Activated CD8-positive, alpha-beta memory T cell treated with anti-CD3 and anti-CD28 coated beads for 36 hours (primary cell): ENCODE measurements at regions not wholly inside any gene's neighbourhood (a gene's known extent, or its start where the extent isn't known, plus 50 kb on each side); places are given as distances from the start of the nearest gene placed in this dataset.

Experiments
- CTCF ChIA-PET: fragments of 350-600 bp; sonication (Branson Sonifier 250); formaldehyde crosslinking; loops from one replicate; lab custom pipeline; 2021; ENCODE audit warnings: antibody characterized with exemption; lab: Charles Lee
- POLR2A ChIA-PET: fragments of 350-600 bp; sonication (Branson Sonifier 250); formaldehyde crosslinking; loops from one replicate; lab custom pipeline; 2021; ENCODE audit warnings: antibody characterized with exemption; lab: Charles Lee

DNA sequence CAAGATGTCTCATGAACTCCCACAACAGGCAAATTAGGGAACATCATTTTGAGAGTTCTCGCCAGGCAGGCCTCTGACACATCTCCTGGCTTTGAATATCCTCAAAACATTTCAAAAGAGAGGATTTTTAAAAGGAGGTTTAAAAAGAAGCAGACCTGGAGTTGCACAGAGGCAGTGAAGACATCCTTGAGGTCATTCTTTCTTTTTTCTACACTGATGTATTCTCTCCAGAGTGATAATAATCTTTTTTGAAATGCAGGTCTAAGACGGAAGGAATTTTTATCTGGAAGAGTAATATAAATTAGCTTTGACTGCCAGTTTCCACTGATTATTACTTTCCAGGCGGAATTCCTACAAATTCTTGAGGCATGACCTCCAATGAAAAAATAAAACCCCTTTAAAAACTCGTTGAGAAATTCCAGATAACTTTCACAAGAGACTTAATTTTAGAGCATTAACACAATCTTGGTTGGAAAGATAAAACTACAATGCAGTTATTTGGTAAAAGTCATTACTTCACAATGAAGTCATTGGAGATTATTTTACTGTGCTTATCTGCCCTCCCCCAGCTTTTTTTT is 125.0 kb downstream of the LYPLAL1 start:
- CTCF ChIA-PET: no interaction called here
- POLR2A ChIA-PET: no interaction called here

DNA sequence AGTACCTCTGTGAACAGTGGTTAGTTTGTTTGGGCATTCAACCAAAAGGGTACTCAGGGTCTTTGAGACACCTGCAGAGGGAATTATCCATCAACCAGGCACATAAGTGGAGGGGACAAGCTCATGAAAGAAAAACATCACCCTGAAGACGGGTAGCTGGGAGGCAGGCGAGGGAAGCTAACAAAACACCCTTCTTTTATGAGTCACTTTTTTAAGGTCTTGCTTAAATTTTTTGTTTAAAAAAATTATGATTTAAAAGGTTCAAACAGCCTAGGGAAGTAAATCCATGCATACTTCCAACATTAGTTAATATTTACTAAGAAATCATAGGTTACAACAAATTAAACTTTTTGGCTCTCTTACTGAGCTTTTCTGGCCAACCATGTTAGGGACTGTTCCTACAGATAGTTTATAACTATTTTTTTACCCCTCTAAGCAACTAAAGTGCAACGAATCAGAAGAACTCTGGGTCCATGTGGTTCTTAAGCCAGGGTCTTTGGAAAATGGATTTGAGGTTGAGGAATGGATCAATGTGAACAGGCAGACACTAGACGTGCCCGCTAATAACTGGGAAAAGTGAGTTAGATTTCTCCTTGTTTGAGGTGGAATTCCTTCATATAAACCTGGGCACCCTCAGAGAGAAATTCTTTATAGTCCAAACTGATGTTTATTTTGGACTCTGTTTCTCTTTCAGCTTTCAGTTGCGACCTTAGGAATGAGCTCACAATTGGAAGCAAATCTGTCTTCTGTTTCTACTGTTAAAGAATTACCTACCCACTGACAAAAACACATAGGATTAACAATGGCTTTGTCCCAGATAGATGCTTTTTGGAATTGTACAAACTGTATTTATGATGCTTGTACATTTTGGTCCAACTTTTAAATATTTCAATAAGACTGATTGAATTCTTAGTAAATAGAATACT is 123.0 kb downstream of the LYPLAL1 start:
- ChIA-PET CTCF (no interaction called here), POLR2A (no interaction called here)

DNA sequence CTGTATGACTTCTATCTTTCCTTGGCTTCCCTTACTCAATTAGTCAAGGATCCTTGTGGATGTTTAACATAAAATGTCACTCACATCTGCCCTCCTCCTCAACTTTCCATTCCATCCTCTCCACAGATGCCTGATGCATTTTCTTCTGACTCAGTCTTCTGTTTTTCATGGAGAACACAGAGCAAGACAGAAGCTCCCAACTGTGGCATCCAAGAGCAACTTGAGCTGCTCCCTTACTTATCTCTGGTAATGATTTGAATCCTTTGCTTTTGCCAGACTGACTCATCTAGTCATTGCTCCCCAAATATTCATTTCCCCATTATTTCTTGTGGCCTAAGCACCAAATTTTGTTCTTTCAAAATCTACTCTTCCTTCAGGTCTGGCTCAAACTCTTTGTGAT is 120.6 kb downstream of the LYPLAL1 start:
- POLR2A ChIA-PET: no interaction called here
- CTCF ChIA-PET: no interaction called here

DNA sequence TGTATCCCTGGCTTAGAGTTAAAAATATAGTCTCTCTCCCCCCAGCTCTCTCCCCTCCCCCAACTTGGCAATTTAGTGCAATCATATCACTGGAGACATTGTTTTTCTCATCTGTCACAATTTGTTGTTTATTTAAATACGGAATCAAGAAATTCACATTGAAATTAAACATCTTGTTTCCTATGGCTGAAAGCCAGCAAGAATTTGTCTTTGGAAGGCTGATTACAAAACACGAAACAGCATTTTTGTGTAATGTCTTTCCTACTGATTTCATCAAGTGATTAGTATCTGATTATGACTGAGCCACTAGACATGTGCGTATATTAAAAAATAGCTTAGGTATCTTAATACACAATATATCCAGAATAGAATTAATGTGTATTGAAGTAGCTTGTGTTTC is 119.7 kb downstream of the LYPLAL1 start:
- CTCF ChIA-PET: no interaction called here
- POLR2A ChIA-PET: no interaction called here

DNA sequence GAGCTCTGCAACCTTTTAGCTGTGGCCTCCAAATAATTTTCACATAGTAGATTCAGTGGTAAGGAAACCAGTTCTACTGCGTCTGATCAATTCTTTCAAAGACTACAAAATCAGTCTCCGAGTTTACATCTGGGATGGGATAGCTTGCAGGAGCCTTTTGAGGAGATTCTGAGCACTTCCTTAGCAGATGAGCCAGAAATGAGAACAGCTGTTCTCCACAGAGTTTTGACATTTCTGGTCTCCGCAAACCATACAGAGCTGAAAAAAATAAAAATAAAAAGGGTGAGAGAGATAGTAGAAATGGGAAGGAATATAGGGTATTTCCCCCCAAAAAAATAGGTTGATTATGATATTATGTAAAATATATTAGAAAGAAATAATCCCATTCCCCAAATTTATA is 119.3 kb downstream of the LYPLAL1 start:
- POLR2A ChIA-PET: no interaction called here
- CTCF ChIA-PET: no interaction called here

DNA sequence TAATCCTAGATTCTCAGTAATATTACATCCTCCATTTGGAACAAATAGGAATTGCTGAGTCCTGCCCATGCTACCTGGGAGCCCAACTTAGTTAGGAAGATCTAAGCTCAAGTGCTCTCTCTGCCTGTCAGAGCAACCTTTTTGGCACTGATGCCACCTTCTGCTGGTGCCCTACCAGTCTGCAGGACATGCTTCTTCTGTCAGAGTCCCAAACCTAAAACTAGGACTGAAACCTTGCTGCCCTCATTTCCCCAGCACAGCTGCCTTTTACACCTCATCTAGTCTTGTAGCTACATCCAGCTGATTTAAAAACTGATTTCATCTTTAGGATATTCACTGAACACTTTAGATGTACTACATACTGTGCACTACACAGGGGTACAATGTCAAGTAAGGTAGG is 118.7 kb downstream of the LYPLAL1 start:
- CTCF ChIA-PET: no interaction called here

DNA sequence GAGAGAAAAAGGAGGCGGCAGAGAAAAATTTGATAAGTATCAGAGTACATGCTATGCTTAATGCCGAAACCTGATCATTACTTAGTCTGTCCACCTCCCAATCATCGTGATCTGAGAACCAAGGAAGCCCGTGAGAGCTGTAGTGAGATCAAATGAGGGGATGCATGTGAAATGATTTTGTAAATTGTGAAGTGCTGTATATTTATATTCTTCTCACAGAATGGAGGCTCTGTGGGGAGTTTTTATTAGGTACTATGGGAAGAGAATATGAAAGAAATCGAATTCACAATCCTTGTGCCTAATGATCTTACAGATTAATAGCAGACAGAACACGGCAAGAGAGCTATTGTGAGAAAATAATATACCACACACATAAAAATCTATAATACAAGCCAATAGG is 115.5 kb downstream of the LYPLAL1 start:
- POLR2A ChIA-PET: no interaction called here

More for the DNA sequence above, 118.7 kb downstream of the LYPLAL1 start:
- POLR2A ChIA-PET: no interaction called here

DNA sequence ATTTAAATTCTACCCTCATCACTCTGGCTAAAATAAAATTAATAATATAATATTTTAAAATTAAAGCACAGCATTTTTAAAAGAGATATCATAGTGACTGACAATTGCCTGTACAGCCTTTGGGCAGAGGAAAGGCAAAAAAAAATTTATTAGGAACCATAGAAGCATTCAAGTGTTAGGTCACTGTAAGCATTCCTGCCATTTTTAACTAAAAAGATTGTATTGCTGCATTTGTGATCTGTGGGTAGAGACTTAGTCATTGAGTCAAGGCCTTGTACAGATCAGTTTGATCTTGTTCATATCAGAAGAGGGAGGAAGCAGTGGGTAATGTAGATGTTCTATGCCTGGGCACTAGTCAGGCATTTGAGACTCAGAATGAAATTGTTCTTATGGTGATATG is 109.9 kb downstream of the LYPLAL1 start:
- CTCF ChIA-PET: no interaction called here
- POLR2A ChIA-PET: no interaction called here

More for the DNA sequence above, 115.5 kb downstream of the LYPLAL1 start:
- CTCF ChIA-PET: no interaction called here

DNA sequence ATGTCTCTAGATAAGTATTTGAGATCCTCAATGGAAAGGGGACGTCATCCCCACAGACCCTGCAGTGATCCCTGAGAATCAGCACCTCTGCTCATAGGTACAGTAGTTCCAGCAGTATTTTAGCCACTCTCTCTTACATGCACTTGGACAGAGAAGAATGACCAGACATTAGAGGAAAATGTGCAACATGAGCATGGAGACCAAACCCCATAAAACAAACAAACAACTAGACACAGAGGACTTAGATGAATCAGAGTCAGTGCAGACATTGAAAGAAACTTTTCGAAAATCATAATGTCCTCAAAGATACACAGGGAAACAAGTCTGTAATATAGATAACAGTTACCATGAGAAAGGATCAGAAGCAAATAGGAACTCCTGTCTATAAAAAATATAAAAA is 108.2 kb downstream of the LYPLAL1 start:
- ChIA-PET POLR2A (no interaction called here), CTCF (no interaction called here)

DNA sequence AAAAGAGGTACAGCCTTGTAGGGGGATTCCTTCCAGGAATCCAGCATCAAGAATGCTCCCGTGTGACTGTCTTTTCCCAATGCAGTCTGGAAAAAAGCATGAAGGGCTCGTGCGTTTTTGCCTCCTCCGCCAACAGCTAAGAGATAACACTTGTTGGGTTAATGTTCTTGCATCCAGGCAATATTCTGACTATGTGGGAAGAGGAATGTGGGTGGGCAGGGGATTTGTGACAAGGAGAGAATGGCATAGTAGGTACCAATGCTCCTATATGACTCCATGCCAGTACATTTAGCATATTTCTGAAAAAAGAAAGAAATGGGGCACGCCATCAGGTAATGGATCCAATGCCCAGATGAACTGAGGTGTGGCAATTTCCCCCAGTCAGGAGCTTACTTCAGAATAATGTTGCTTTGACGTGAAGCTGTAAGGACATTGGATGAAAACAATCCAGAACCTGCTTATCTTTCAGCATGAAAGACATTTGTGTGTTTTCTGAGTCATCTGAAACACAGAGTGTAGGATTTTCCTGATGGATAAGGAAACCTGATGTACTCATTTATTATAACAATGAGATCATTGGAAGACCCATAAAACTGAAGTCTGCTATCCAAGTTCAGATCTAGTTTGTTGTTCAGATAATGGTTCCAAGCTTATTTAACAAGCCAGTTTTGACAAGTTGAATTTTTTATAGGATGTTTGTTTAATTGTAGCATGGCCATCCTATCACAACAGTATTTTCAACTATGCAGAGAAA is 105.5 kb downstream of the LYPLAL1 start:
- ChIA-PET CTCF (no interaction called here), POLR2A (no interaction called here)

DNA sequence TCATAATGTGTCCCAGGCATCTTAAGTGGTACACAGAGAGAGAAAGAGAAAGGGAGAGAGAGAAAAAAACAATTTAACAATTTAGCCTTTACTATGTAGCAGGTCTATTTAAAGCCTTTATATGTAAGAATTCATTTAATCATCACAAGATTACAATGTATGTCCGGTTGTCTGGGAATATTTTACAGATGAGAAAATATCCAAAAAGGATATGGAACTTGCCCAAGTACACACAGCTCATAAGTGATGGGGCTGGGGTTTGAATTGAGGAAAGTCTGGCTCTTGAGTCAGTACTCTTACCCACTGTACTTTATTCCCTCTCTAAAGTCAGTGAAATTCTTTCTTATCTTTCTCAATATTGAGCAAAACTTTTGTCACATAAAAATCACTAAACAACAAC is 104.6 kb downstream of the LYPLAL1 start:
- ChIA-PET CTCF (no interaction called here), POLR2A (no interaction called here)

DNA sequence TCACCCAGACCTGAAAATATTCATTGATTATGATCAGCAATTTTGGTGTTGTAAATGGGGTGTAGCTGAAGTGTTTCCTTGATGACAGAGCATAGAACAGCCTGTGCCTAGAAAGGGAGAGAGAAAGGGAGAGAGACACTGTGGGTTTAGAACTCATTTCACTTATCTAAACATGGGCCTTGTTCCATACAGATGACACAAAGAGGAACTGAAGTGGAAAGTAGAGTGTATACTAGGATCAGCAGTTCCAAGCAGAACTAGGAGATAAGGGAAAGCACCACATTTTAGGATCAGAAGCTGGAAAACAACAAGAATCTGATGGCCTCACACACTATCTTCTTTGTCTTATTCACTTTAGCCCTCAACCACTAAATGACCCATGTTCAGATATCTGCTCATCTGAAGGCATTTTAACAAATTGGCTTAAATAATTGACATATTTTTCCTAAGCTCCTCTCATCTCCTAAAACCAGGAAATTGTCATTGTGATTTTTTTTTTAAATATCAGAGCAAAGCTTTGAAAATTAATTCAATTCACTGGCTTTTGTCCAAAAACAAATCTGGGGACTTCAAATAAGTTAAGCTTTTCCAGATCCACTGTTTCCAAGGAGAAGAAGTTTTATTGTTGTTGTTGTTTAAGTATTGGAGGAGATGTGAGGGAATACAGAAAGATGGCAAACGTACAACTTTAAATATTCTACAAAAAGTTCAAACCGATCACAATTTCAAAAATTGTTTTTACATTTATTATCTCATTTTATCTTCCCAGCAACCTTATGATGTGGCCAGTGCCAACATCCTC is 103.8 kb downstream of the LYPLAL1 start:
- ChIA-PET POLR2A (no interaction called here), CTCF (no interaction called here)

DNA sequence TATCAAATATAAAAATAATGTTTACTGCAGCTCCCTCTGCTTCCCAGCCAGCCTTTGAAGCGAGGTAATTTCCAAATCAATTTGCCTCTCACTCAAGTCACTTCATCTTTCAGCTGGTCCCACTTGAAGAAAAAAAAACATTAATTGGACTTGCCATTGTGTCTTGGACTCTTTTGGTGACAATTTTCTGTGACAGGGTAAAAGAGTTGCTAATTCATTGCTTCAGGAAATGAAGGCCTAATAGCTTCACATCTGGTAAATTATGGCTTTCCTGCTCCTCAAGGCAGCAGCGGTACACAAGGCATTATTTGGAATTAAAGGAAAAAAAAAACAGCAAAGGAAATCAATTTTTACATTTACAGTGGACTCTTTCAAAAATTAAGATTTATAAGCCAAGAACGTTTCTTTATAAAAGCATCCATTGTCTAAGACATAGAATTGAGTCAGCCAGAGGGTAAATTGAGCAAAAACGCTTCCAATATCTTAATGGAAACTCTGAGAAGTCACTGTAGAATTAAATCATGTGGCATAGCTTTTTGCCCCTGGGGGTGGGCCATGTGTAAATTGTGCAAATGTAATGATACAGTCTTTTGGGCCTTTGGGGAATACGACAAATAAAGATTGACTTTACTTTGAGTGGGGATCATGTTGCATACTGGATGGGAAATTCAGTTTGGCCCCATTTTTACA is 102.5 kb downstream of the LYPLAL1 start:
- CTCF ChIA-PET: no interaction called here
- POLR2A ChIA-PET: no interaction called here

DNA sequence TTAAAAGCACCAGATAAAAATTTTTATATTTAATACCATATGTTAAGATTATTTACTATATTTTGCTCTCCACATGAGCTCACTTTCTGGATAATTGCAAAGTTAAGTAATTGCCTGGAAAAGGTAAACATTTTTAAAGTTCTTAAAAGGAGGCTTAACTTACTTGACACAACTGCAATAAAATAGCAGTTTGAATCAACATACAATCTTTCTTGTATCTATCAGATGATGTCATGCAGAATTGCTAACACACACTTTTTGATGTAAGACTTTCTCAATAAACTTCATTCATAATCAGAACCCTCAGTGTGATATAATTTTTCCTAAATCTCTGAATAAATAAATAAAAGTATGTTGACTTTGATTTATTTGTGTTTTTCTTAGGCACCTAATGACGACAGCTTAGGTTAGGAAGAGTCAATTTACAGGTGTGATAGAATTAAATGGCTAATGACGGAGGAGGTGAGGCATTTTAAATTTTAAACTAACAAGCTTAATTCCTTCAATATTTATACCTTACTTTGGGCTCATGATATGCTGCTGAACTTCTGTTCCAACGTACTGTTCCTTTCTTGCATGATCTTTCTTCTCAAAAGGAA is 99.5 kb downstream of the LYPLAL1 start:
- ChIA-PET CTCF (no interaction called here), POLR2A (no interaction called here)

DNA sequence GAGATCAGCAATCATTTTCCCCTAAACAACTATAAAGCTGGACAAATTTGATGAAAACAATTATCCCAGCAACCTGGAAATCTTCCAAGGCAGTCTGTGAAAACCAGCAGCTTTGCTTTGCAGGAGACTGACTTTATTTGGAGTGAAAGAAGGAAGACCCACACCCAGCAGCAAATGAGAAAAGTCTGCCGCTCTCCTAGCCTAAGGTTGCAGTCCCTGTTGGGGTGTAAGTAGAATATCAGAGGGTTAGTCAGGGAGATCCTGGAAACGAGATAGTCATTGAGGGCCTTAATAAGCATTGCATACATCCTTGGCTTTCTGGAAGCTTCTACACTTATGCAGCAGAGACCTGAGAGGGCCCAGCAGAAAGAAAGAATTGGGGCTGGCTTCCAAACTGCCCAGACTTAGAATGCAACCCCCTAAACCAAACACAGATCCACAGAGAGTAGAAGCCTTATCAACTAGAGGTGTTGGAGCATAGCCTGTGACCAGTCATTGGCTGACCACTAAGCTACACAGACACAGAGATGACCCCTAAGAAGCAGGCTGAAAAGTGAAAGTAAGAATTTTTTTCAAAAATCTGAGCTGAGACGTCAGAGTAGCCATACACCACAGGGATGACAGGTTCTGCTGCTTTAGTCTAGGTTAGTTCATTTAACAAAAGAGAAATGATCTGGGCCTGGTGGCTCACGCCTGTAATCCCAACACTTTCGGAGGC is 98.3 kb downstream of the LYPLAL1 start:
- CTCF ChIA-PET: no interaction called here
- POLR2A ChIA-PET: no interaction called here

DNA sequence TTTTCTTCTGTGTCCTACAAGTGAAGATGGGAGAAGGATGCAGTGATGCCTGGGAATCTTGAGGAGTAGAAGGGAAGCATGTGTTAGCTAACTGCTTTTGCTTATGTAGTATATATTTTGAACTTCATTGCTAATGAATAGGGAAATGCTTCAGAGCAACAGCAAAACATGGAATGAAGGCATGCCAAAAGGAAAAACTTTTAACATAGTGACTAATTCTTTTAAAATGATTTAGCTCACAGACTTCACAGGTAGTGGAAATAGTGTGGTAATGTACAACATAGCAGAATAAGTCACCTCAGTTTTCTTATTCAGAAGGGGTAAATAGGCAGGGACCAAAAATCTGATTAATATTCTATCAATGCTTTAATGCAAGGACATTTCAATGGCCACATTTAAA is 95.5 kb downstream of the LYPLAL1 start:
- ChIA-PET CTCF (no interaction called here), POLR2A (no interaction called here)

DNA sequence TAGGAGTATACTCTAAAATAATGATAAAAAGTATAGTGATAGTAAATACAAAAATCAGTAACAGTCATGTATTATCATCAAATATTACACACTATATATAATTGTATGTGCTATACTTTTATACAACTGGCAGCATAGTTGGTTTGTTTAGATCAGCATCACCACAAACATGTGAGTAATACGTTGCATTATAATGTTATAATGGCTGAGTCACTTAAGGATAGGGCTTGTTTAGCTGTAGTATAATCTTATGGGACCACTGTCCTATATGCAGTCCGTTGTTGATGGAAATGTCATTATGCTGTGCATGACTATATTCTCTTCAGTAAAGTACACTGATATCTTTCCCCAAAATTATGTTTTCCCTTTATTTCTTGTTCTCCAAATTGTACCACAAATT is 92.8 kb downstream of the LYPLAL1 start:
- CTCF ChIA-PET: no interaction called here
- POLR2A ChIA-PET: no interaction called here

DNA sequence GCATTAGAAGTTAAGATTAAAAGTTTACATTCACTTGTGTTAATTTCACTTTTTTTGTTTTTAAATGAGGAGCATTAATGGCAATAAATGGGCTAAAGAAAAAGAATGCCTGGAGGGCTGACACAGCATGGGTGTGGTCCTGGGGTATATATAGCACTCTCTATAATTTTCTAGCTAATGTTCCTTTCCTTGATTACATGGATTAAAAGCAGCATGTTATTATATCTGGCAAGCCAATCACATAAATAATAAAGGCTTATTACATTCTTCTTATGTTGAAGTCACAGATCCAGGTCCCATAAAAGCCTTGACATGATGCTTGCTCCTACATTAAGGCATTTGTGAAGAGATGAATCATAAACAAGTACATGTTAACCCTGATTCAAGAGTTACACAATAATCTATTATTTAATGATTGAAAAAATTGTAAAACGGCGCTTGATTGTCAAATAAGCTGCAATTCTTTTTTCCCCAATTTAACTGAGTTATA is 91.4 kb downstream of the LYPLAL1 start:
- ChIA-PET POLR2A (no interaction called here), CTCF (no interaction called here)
